GM18868 (cell line): ENCODE measurements at regions not wholly inside any gene's neighbourhood (a gene's known extent, or its start where the extent isn't known, plus 50 kb on each side); places are given as distances from the start of the nearest gene placed in this dataset.

Experiments used
- ATAC-seq: cut with Tn5 transposase; IDR thresholded peaks from one replicate; pipeline ENCODE4 v1.9.1; 2021; ENCODE audit warnings: mild to moderate bottlenecking, moderate library complexity; ENCODE audit not compliant: unreplicated experiment

- ATAC-seq = no peak
Observed at GRCh38 chr11:127126986-127127385, 126.4 kb upstream of the KIRREL3 start.

GRCh38 chr11:127119356-127119755 is 118.8 kb upstream of the KIRREL3 start:
- ATAC-seq = no peak

DNA sequence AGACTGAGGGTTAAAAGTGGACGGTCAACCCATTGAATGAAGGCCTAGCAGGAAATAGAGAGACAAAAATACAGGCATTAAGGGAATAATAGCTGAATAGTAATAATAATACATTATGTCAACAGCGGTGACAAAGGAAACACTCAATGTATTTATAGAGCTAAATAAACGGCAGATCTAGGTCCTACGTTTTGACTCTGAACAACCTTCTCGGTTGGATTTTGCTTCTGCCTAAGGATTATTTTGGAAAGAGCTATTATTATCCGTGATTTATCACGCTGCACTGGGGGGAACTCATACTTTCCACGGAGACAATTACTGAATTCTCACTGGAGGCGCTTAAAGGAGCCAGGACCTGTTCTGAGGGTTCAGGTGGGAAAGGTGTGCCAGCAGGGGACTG is 118.2 kb upstream of the KIRREL3 start:
- ATAC-seq = no peak

- ATAC-seq = no peak
Observed at GRCh38 chr11:127117231-127117739, 116.7 kb upstream of the KIRREL3 start.

GRCh38 chr11:127115844-127116243 is 115.3 kb upstream of the KIRREL3 start:
- no peak for ATAC-seq

DNA sequence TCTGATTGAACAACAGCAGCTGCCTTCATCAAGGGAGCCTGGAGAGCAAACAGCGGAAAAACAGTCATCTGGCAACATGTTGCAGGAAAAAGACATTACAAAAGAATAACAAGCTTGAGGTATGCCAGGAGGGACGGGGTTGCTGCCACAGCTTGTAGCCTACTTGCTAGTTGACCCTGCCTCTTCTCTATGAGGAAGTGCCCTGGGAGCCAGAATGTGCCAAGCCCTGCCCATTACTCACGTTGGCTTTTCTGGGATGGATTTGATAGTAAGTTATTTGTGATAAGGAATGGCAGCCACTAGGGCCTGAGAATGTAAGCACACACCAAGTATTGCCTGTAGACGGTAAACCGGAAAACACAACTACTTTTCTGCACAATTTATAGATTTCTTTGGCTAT is 113.5 kb upstream of the KIRREL3 start:
- no peak for ATAC-seq

- no peak for ATAC-seq
Observed at GRCh38 chr11:127110542-127110941, 110.0 kb upstream of the KIRREL3 start.

- ATAC-seq = no peak
Observed at GRCh38 chr11:127109796-127110480, 109.4 kb upstream of the KIRREL3 start.

DNA sequence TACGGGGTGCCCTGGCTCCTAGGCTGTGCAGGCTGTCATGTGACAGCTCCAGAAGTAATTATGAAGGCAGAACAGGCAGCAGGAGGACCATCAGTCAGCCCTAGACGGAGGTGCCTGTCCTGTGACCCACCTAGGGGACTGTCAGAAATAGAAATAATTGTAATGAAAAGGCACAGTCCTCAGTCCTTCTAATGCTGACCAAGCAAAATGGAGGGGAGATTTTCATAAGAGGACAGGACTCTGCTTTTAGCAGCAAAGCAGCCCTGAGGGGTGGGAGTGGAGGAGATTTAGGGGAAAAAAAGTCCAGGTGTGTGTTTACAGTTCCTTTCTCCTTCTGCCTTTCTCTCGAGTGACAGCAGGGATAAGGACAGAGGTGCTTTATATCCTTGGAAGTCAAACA is 108.3 kb upstream of the KIRREL3 start:
- ATAC-seq = no peak

- ATAC-seq = no peak
Observed at GRCh38 chr11:127106938-127107337, 106.4 kb upstream of the KIRREL3 start.

GRCh38 chr11:127105593-127106541 is 105.3 kb upstream of the KIRREL3 start:
- ATAC-seq = no peak

- no peak for ATAC-seq
Observed at GRCh38 chr11:127103586-127104388, 103.2 kb upstream of the KIRREL3 start.

DNA sequence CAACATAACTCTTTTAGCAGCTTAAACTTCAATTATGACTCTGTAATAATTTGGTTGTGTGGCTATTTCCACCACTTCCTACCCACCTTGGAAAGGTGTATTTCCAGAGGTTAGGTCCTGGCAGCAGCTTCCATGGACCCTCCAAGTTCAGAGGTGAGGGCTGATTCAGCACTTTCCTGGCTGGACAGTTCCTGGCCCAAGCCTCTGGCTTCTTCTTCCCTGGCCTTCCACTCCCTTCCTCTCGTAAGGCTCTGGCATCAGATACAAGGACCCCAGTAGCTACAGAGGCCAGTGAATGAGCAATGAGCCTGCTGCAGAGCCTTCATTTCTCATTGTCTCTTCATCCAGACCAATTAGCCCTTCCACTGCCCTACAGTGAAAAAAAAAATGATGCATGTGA is 98.1 kb upstream of the KIRREL3 start:
- no peak for ATAC-seq

- no peak for ATAC-seq
Observed at GRCh38 chr11:127080735-127081134, 80.2 kb upstream of the KIRREL3 start.

- no peak for ATAC-seq
Observed at GRCh38 chr11:127075758-127076157, 75.2 kb upstream of the KIRREL3 start.

DNA sequence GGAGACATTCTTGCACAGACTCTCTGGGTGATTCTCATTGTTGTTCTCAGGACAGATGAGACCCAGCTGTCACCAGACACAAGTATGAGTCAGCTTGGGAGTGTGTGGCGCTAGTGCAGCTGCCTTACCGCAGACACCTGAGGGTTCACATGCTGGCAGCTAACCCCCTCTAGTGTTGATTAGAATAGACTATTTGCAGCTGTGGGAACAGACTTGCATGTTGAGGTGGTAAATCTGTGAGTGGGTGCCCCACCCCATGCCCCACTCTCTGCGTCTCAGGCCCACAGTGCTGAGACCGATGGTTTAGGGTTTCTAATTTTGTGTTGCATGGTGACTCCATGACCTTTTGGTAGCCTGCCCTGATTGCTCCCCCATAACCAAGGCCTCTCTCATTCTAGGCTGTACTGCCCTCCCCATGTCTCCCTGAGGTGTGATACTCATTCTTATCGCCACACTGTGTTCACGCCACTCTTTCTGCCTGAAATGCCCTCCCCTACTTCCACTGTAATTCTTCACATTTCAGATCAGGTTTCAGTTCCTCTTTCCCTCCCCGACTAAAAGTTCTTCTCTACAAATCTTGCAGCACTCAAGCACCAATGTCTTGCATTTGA is 73.7 kb upstream of the KIRREL3 start:
- ATAC-seq = peak; percentile 90

- ATAC-seq = no peak
Observed at GRCh38 chr11:127073621-127074020, 73.1 kb upstream of the KIRREL3 start.

DNA sequence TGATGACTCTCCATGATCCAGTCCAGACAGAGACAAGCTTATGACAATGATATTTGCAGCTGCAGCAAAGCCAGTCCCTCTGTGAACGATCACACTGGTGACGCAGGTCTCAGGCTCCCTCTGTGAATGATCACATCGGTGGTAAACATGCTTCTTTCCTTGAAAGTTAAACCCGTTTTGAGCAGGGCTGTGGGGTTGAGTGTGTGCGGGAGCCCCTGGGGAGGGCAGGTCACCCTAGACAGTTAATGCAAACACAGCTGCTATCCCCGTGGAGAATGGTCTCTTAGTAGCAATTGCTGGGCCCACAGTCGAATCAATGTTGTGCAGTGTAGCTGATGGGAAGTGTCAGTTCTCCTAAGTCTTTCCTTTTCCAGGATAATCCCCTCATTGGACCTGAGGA is 71.0 kb upstream of the KIRREL3 start:
- no peak for ATAC-seq

GRCh38 chr11:127070808-127071207 is 70.2 kb upstream of the KIRREL3 start:
- ATAC-seq = no peak

DNA sequence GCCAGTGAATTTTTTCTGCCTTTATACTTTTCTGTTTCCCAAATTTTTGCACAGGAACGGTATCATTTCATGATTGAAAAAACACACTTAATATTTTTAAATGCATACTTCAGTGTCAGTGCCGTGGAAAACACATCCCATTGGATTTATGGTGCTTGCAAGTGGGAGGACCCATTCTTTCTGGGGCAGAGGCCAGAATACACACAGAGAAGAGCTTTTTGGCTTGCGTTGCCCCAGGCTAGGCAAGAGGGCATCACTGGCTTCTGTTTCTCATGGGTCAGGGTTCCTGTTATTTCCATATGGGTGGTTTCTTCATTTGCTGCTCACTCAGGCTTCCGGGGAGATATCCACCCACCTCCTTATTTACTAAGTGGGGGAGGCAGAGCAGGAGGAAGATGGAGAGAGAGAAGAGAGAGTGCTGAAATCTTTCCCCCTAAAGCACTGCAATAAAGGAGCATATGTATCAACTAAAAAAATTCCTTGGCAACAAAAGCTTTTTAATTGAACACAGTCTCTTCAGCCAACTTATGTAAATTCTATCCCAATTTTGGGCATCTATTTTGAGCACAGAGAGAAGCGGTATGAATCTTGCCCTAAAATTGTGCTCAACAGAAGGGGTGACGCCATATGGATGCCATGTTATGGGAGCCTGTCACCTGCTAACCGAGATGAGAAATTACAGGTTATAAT is 66.0 kb upstream of the KIRREL3 start:
- no peak for ATAC-seq
